ENCODE measurements at regions not wholly inside any gene's neighbourhood (a gene's known extent, or its start where the extent isn't known, plus 50 kb on each side); places are given as distances from the start of the nearest gene placed in this dataset.

DNA sequence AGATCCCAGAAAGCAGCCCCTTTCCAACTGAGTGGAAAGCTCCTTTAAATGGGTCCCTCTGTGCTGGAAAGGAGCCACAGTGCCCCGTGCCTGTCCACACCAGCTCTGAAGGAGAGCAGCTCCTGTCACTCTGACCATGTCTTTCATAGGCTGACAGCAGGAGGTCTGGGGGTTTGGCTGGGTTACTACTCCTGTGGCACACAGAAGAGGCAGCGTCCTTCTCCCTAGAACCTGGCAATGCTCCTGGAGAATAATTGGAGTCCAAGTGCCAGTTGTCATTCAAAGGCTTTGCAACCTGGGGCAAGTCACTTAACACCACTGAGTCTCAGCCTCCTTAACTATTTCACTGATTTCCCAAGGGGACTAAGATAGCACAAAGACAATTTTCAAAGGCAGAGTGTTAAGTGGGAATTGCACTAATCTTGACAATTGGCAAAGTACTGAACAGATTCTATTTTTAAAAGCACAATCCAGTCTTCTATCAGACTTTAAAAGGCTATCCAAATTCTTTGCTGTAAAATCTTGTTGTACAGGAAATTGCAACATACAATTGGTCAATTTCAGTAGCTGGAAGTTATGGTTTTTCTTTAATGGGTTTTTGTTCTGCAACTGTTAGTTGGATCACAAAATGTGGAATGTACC lies 457.2 kb downstream of the KIF16B start:
- TF ChIP-seq, protein P1, sequence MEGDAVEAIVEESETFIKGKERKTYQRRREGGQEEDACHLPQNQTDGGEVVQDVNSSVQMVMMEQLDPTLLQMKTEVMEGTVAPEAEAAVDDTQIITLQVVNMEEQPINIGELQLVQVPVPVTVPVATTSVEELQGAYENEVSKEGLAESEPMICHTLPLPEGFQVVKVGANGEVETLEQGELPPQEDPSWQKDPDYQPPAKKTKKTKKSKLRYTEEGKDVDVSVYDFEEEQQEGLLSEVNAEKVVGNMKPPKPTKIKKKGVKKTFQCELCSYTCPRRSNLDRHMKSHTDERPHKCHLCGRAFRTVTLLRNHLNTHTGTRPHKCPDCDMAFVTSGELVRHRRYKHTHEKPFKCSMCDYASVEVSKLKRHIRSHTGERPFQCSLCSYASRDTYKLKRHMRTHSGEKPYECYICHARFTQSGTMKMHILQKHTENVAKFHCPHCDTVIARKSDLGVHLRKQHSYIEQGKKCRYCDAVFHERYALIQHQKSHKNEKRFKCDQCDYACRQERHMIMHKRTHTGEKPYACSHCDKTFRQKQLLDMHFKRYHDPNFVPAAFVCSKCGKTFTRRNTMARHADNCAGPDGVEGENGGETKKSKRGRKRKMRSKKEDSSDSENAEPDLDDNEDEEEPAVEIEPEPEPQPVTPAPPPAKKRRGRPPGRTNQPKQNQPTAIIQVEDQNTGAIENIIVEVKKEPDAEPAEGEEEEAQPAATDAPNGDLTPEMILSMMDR (IDR thresholded peaks at IDR 0.05) = no peak
- TF ChIP-seq POLR2A (IDR thresholded peaks at IDR 0.05) (no peak), POLR2AphosphoS5 (IDR thresholded peaks at IDR 0.05) (no peak)
